Astrocyte (in vitro differentiated cells and primary cell): ENCODE measurements at regions not wholly inside any gene's neighbourhood (a gene's known extent, or its start where the extent isn't known, plus 50 kb on each side); places are given as distances from the start of the nearest gene placed in this dataset.
A peak's percentile ranks its signal among the peaks of the same experiment; 100 is the strongest.

Experiments
- DNase-seq: peaks from one replicate; pipeline ENCODE4 v3.0.0-alpha.2; 2010; ENCODE audit warnings: low read depth
- FAIRE-seq: peaks from 2 replicates; lab custom pipeline; 2011; peaks lifted over from hg19 to GRCh38; lab: Jason Lieb, UNC
- H2AFZ ChIP-seq: 2 replicates; pipeline ENCODE4 v1.6.0; 2012; ENCODE audit warnings: low read depth, low read length, inconsistent platforms
- H3K27ac ChIP-seq: 2 replicates; pipeline ENCODE4 v1.5.1; 2011; ENCODE audit warnings: low read depth, low read length, inconsistent platforms
- H3K27me3 ChIP-seq: 2 replicates; pipeline ENCODE4 v1.6.0; 2011; ENCODE audit warnings: low read length, inconsistent platforms; ENCODE audit not compliant: insufficient read depth
- H3K36me3 ChIP-seq: 2 replicates; pipeline ENCODE4 v1.5.1; 2011; ENCODE audit warnings: low read length, inconsistent platforms; ENCODE audit not compliant: insufficient read depth
- H3K4me1 ChIP-seq: 2 replicates; pipeline ENCODE4 v1.5.1; 2011; ENCODE audit warnings: low read length, inconsistent platforms; ENCODE audit not compliant: insufficient read depth
- H3K4me2 ChIP-seq: 2 replicates; pipeline ENCODE4 v1.6.0; 2012; ENCODE audit warnings: low read length, inconsistent platforms
- H3K4me3 ChIP-seq: 2 replicates; pipeline ENCODE4 v1.5.1; 2011; ENCODE audit warnings: low read depth, mild to moderate bottlenecking, low read length, inconsistent platforms; ENCODE audit not compliant: insufficient read depth
- H3K79me2 ChIP-seq: 2 replicates; pipeline ENCODE4 v1.6.0; 2012; ENCODE audit warnings: mild to moderate bottlenecking, low read length, inconsistent platforms; ENCODE audit not compliant: insufficient read depth
- H3K9ac ChIP-seq: 2 replicates; pipeline ENCODE4 v1.6.0; 2012; ENCODE audit warnings: mild to moderate bottlenecking, low read length, inconsistent platforms
- H3K9me3 ChIP-seq: 2 replicates; pipeline ENCODE4 v1.5.1; 2012; ENCODE audit warnings: low read depth, mild to moderate bottlenecking, low read length, inconsistent platforms; ENCODE audit not compliant: insufficient read depth
- H4K20me1 ChIP-seq: 2 replicates; pipeline ENCODE4 v1.6.0; 2012; ENCODE audit warnings: low read length, inconsistent platforms; ENCODE audit not compliant: insufficient read depth
- H3K27ac Mint-ChIP-seq: one replicate; pipeline ENCODE4 v1.8.0; 2021; ENCODE audit warnings: mild to moderate bottlenecking, mixed read lengths; ENCODE audit not compliant: unreplicated experiment
- H3K27me3 Mint-ChIP-seq: one replicate; pipeline ENCODE4 v1.8.0; 2021; ENCODE audit warnings: low read depth, mixed read lengths; ENCODE audit not compliant: unreplicated experiment
- H3K36me3 Mint-ChIP-seq: one replicate; pipeline ENCODE4 v1.8.0; 2021; ENCODE audit warnings: low read depth, mixed read lengths; ENCODE audit not compliant: unreplicated experiment
- H3K4me1 Mint-ChIP-seq: one replicate; pipeline ENCODE4 v1.8.0; 2021; ENCODE audit warnings: low read depth, mixed read lengths; ENCODE audit not compliant: unreplicated experiment
- H3K4me3 Mint-ChIP-seq: one replicate; pipeline ENCODE4 v1.8.0; 2021; ENCODE audit warnings: mild to moderate bottlenecking, moderate library complexity, mixed read lengths; ENCODE audit not compliant: unreplicated experiment
- H3K9me3 Mint-ChIP-seq: one replicate; pipeline ENCODE4 v1.8.0; 2021; ENCODE audit warnings: mild to moderate bottlenecking, mixed read lengths; ENCODE audit not compliant: unreplicated experiment
- EZH2 ChIP-seq: IDR thresholded peaks from 2 replicates; pipeline ENCODE4 v1.6.1; 2012; ENCODE audit warnings: mild to moderate bottlenecking, low read length, inconsistent platforms; ENCODE audit not compliant: insufficient read depth
- TF ChIP-seq, protein P1 (sequence below): IDR thresholded peaks from 2 replicates; pipeline ENCODE4 v1.5.1; 2011; ENCODE audit warnings: low read depth, mild to moderate bottlenecking, inconsistent platforms, low read length, moderate library complexity; ENCODE audit not compliant: insufficient read depth

GRCh38 chr20:4602297-4602631 is 84.0 kb upstream of the PRNP start:
- Histone ChIP-seq H3K27ac (no peak overlapping the region), H4K20me1 (no peaks in the 10 kb centered on the region), H2AFZ (no peak overlapping the region), H3K27me3 (no peaks in the 10 kb centered on the region), H3K36me3 (no peaks in the 10 kb centered on the region), H3K79me2 (no peaks in the 10 kb centered on the region), H3K4me1 (peaks cover 6% of the 10 kb centered on the region), H3K4me3 (no peak overlapping the region), H3K9me3 (no peaks in the 10 kb centered on the region), H3K4me2 (no peak overlapping the region), H3K9ac (no peak overlapping the region)
- Mint-ChIP-seq H3K4me3 (no peak overlapping the region), H3K4me1 (peaks cover 2% of the 10 kb centered on the region), H3K9me3 (no peaks in the 10 kb centered on the region), H3K27ac (no peak overlapping the region), H3K36me3 (no peaks in the 10 kb centered on the region), H3K27me3 (peaks cover 23% of the 10 kb centered on the region)
- DNase-seq, result no peak
- FAIRE-seq, result no peak
- TF ChIP-seq, protein P1, sequence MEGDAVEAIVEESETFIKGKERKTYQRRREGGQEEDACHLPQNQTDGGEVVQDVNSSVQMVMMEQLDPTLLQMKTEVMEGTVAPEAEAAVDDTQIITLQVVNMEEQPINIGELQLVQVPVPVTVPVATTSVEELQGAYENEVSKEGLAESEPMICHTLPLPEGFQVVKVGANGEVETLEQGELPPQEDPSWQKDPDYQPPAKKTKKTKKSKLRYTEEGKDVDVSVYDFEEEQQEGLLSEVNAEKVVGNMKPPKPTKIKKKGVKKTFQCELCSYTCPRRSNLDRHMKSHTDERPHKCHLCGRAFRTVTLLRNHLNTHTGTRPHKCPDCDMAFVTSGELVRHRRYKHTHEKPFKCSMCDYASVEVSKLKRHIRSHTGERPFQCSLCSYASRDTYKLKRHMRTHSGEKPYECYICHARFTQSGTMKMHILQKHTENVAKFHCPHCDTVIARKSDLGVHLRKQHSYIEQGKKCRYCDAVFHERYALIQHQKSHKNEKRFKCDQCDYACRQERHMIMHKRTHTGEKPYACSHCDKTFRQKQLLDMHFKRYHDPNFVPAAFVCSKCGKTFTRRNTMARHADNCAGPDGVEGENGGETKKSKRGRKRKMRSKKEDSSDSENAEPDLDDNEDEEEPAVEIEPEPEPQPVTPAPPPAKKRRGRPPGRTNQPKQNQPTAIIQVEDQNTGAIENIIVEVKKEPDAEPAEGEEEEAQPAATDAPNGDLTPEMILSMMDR, result no peak
- no peak for TF ChIP-seq EZH2

- H3K4me1 Mint-ChIP-seq, result no peaks in the 10 kb centered on the region
- Histone ChIP-seq H3K9me3 (no peaks in the 10 kb centered on the region), H3K9ac (no peak overlapping the region), H3K36me3 (no peaks in the 10 kb centered on the region), H3K79me2 (no peaks in the 10 kb centered on the region), H3K4me1 (peaks cover 6% of the 10 kb centered on the region), H2AFZ (no peak overlapping the region), H3K27ac (no peak overlapping the region), H3K4me2 (no peak overlapping the region), H3K27me3 (no peaks in the 10 kb centered on the region), H3K4me3 (no peak overlapping the region), H4K20me1 (no peaks in the 10 kb centered on the region)
- peaks cover 23% of the 10 kb centered on the region for H3K27me3 Mint-ChIP-seq
- H3K27ac Mint-ChIP-seq, result no peak overlapping the region
- H3K36me3 Mint-ChIP-seq, result no peaks in the 10 kb centered on the region
- no peaks in the 10 kb centered on the region for H3K9me3 Mint-ChIP-seq
- no peak for FAIRE-seq
- TF ChIP-seq, protein P1, result no peak
- no peak for TF ChIP-seq EZH2
- peak; percentile 27 for DNase-seq
- no peak overlapping the region for H3K4me3 Mint-ChIP-seq
These were observed 84.5 kb upstream of the PRNP start for GRCh38 chr20:4601630-4602296.

DNA sequence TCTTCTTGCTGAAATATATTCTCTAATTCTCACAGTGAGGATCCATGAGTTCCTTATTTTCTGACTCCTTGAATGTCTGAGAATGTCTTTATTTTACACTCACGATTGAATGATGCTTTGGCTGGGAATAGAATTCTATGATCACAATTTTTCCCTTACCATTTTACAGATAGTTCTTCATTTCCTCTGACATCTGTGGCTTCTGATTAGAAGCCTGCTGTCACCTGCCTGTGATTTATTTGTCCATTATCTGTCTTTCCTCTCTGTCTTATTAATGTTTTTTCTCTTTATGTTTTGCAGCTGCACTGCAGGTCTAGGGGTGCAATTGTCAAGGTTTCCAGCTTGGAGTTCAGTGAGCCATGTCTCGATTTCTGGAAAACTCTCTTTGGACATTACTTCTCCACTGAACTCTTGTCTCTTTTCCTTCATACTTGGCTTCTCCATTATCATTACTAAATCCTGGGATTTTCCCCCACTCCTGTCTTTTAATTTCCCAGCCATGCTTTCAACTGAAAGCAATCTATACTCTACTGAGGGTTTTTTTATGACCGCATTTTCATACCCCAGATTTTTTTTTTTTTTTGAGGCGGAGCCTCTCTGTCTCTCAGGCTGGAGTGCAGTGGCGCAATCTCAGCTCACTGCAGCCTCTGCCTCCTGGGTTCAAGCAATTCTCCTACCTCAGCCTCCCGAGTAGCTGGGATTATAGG is 85.8 kb upstream of the PRNP start:
- Mint-ChIP-seq H3K9me3 (no peaks in the 10 kb centered on the region), H3K27me3 (peaks cover 28% of the 10 kb centered on the region)

More for the DNA sequence above, 85.8 kb upstream of the PRNP start:
- Histone ChIP-seq H3K4me2 (no peak overlapping the region), H4K20me1 (no peaks in the 10 kb centered on the region), H2AFZ (no peak overlapping the region), H3K79me2 (no peaks in the 10 kb centered on the region), H3K36me3 (no peaks in the 10 kb centered on the region), H3K9ac (no peak overlapping the region), H3K9me3 (no peaks in the 10 kb centered on the region), H3K4me3 (no peak overlapping the region), H3K27ac (no peak overlapping the region), H3K27me3 (no peaks in the 10 kb centered on the region), H3K4me1 (peaks cover 6% of the 10 kb centered on the region)
- TF ChIP-seq, protein P1, result no peak
- TF ChIP-seq EZH2, result no peak
- Mint-ChIP-seq H3K27ac (no peak overlapping the region), H3K36me3 (no peaks in the 10 kb centered on the region), H3K4me3 (no peak overlapping the region), H3K4me1 (no peaks in the 10 kb centered on the region)
- FAIRE-seq (no peak), DNase-seq (no peak)
